GM12878 (cell line): ENCODE measurements at regions not wholly inside any gene's neighbourhood (a gene's known extent, or its start where the extent isn't known, plus 50 kb on each side); places are given as distances from the start of the nearest gene placed in this dataset.

ENCODE experiments used
- CBX5 ChIP-seq: sonication (generic); IDR thresholded peaks from 2 replicates; pipeline ENCODE4 v1.6.1; 2016; ENCODE audit warnings: low read depth, moderate library complexity, mild to moderate bottlenecking, inconsistent platforms
- PAX8 ChIP-seq: fragments of 450-650 bp; IDR thresholded peaks from 2 replicates; pipeline ENCODE4 v1.6.1; 2017; ENCODE audit warnings: mild to moderate bottlenecking, moderate library complexity
- POLR2A ChIP-seq: IDR thresholded peaks from 2 replicates; pipeline ENCODE4 v1.6.1; 2011; ENCODE audit warnings: low read depth, mild to moderate bottlenecking, low read length
- POLR2AphosphoS5 ChIP-seq: IDR thresholded peaks from 2 replicates; pipeline ENCODE4 v1.6.1; 2011; ENCODE audit warnings: mild to moderate bottlenecking, low read length, inconsistent platforms
- SIN3A ChIP-seq: IDR thresholded peaks from 2 replicates; pipeline ENCODE4 v1.6.1; 2012; ENCODE audit warnings: low read depth, low read length, improper control_type of control experiment
- SMARCA5 ChIP-seq: fragments of 450-650 bp; IDR thresholded peaks from 2 replicates; pipeline ENCODE4 v1.6.1; 2017; ENCODE audit warnings: mild to moderate bottlenecking
- TF ChIP-seq, protein P1 (sequence below), 3 experiments: IDR thresholded peaks in 2 of 3; conservative IDR thresholded peaks in 1 of 3; 2 replicates each; pipeline ENCODE4 v1.5.1; 2011; ENCODE audit warnings: low read depth in 3 of 3, low read length in 3 of 3, mild to moderate bottlenecking in 3 of 3, control low read depth in 2 of 3, moderate library complexity in 2 of 3, inconsistent platforms in 1 of 3, mixed read lengths in 1 of 3; ENCODE audit not compliant: control insufficient read depth in 2 of 3, insufficient read depth in 1 of 3; ENCODE audit errors: extremely low read depth in 1 of 3
- TF ChIP-seq, protein P2 (sequence below): fragments of 450-650 bp; IDR thresholded peaks from 2 replicates; pipeline ENCODE4 v1.6.1; 2017; ENCODE audit warnings: borderline replicate concordance

DNA sequence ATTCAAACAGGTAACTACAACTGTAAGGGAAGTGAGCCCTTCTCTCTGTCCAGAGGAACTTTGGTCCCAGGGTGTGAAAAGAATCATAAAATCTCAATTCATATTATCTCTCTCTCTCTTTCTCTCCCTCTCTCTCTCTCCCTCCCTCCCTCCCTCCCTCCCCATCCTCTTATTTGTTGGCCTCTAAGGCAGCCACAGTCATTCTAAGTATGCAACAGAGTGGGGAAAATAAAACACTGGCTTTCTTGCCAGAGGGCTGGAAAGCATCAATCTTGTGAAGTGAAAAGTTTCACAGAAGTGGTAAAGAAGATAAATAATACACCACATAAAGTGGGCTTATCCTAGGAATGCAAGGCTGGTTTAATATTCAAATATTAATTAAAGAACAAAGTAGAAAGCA is 95.6 kb upstream of the KCNH7 start:
- TF ChIP-seq SIN3A (no peak), POLR2A (no peak), CBX5 (no peak), POLR2AphosphoS5 (no peak), PAX8 (no peak), SMARCA5 (no peak)
- TF ChIP-seq, protein P1, sequence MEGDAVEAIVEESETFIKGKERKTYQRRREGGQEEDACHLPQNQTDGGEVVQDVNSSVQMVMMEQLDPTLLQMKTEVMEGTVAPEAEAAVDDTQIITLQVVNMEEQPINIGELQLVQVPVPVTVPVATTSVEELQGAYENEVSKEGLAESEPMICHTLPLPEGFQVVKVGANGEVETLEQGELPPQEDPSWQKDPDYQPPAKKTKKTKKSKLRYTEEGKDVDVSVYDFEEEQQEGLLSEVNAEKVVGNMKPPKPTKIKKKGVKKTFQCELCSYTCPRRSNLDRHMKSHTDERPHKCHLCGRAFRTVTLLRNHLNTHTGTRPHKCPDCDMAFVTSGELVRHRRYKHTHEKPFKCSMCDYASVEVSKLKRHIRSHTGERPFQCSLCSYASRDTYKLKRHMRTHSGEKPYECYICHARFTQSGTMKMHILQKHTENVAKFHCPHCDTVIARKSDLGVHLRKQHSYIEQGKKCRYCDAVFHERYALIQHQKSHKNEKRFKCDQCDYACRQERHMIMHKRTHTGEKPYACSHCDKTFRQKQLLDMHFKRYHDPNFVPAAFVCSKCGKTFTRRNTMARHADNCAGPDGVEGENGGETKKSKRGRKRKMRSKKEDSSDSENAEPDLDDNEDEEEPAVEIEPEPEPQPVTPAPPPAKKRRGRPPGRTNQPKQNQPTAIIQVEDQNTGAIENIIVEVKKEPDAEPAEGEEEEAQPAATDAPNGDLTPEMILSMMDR (IDR thresholded peaks at IDR 0.05 in 2 of 3, conservative IDR thresholded peaks at IDR 0.05 in 1 of 3; ENCODE audit: control insufficient read depth in 2 of 3, extremely low read depth in 1 of 3, insufficient read depth in 1 of 3, low read depth in 3 of 3, low read length in 3 of 3): no peak
- TF ChIP-seq, protein P2, sequence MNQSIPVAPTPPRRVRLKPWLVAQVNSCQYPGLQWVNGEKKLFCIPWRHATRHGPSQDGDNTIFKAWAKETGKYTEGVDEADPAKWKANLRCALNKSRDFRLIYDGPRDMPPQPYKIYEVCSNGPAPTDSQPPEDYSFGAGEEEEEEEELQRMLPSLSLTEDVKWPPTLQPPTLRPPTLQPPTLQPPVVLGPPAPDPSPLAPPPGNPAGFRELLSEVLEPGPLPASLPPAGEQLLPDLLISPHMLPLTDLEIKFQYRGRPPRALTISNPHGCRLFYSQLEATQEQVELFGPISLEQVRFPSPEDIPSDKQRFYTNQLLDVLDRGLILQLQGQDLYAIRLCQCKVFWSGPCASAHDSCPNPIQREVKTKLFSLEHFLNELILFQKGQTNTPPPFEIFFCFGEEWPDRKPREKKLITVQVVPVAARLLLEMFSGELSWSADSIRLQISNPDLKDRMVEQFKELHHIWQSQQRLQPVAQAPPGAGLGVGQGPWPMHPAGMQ: no peak
